ENCODE measurements at regions not wholly inside any gene's neighbourhood (a gene's known extent, or its start where the extent isn't known, plus 50 kb on each side); places are given as distances from the start of the nearest gene placed in this dataset.

GRCh38 chr7:155956977-155957376, 144.7 kb upstream of the SHH start:
- TF ChIP-seq CTCF (IDR thresholded peaks at IDR 0.05) = no peak
- no peak for TF ChIP-seq POLR2A (IDR thresholded peaks at IDR 0.05)
- no peak for TF ChIP-seq EP300 (IDR thresholded peaks at IDR 0.05)

Measured in ovary (tissue), 3 donors.